OCI-M2 (cell line): ENCODE measurements at regions not wholly inside any gene's neighbourhood (a gene's known extent, or its start where the extent isn't known, plus 50 kb on each side); places are given as distances from the start of the nearest gene placed in this dataset.

Experiments
- DNase-seq: peaks from one replicate; lab custom pipeline; 2025; ENCODE audit not compliant: unreplicated experiment; lab: John Stamatoyannopoulos, UW

- DNase-seq, result no peak
Measured at GRCh38 chr1:56002231-56002630, 577.1 kb downstream of the PLPP3 start.

GRCh38 chr1:56000424-56000823 is 578.9 kb downstream of the PLPP3 start:
- DNase-seq, result no peak

GRCh38 chr1:55997536-55997935 is 581.8 kb downstream of the PLPP3 start:
- no peak for DNase-seq

- no peak for DNase-seq
Measured at GRCh38 chr1:55993646-55994318, 585.6 kb downstream of the PLPP3 start.

- no peak for DNase-seq
Measured at GRCh38 chr1:55990007-55990406, 589.4 kb downstream of the PLPP3 start.

DNA sequence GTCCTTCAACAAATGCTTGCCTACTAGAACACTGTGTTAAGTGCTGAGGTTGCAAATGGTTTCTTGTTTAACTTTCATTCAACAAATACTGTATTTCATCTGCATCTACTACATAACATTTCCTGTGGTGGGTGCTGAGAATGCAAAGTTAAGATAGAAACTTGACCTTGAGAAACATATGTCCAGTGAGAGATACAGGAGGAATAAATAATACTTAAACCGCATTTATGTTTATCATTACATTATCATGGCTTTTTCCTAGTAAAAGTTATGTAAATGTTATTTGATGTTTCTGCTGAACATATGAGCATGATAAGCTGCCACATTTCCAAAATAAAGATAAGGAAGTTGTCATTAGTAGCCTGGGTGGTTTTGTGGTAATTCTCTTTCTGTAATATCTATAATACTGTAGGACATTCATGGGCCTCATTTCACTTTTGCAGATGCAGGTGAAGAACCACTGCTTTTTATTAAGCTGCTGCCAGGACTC is 590.4 kb downstream of the PLPP3 start:
- DNase-seq, result no peak

DNA sequence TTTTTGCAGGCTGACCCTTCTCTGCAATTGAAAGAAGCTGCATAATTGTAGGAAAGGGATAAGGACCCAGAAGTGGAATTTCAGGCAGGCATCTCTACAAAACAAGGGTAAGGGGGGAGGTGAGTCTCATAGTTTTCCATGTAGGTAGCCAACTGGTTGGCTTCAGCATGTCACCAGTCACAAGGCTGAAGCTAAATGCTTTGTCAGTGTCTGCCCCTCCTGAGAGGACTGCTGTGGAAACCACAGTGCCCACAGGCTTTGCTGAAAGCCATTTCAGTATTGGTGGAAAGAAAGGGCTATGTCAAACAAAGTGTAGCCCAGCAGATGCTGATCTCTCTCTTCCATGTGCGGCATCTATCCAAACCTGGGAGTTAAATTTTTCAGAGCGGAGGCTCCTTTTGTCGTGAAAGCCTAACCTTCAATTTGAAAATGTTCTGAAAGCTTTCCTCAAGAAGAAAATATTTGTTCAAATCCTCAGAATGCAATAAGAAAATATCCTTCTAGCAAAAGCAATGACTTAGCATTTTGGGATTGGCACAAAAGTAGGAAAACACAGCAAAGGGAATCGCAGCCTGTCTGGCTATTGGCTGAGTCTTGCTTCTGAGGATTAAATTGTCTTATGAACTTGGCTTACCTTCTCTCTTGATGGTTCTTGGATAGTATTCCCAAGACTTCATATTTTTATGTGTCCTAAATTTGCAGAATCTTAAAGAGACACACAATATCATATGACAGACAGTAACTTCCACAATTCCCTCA is 591.7 kb downstream of the PLPP3 start:
- DNase-seq, result no peak

GRCh38 chr1:55986003-55986402 is 593.4 kb downstream of the PLPP3 start:
- DNase-seq, result no peak

DNA sequence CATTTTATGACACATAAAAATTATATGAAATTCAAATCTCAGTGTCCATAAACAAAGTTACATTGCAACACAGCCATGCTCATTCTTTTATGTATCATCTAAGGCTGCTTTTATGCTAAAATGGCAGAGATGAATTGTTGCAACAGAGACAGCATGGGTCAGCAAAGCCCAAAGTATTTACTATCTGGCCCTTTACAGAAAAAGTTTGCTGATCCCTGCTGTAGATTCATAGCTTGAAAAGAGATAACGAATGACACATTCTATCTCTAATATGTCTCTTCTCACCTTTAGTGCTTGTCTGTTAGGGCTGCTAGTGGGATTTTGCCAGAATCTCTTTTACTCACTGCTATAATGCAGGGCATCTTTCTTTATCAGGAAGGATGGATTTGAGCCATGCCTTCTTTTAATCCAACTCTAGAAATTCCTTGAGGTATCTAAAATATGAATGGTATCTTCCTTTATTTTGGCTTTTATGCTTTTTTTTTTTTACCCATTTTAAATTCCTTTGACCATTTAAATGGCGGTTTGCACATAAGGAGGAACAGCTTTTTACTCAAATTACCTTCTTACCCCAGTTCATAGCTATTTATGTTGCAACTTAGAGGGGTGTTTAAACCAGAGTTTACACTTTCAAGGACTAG is 598.2 kb downstream of the PLPP3 start:
- no peak for DNase-seq

DNA sequence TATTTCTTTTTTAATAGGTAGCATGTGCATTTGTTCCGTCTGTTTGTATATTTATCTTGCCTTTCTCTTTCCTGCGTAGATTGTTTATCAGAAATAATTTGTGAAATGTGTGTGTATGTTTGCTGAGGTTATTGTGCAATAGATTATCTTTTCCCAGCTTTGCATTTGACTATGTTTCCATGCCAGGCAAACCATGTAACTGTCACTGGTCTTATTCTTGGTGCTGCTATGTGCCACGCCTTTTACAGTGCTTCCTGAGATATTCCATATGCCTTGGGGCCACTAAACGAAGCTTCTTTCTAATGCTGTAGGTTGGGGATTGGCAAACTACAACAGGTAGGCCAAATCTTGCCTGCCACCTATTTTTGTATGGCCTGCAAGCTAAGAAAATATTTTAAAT is 598.8 kb downstream of the PLPP3 start:
- no peak for DNase-seq

- DNase-seq, result no peak
Measured at GRCh38 chr1:55974714-55975441, 604.5 kb downstream of the PLPP3 start.

- no peak for DNase-seq
Measured at GRCh38 chr1:55970526-55971110, 608.7 kb downstream of the PLPP3 start.

GRCh38 chr1:55969322-55969721 is 610.0 kb downstream of the PLPP3 start:
- DNase-seq, result no peak

GRCh38 chr1:55968661-55969060 is 610.7 kb downstream of the PLPP3 start:
- DNase-seq, result no peak

GRCh38 chr1:55965981-55966461 is 613.3 kb downstream of the PLPP3 start:
- no peak for DNase-seq

GRCh38 chr1:55962472-55962871 is 616.9 kb downstream of the PLPP3 start:
- DNase-seq, result no peak

DNA sequence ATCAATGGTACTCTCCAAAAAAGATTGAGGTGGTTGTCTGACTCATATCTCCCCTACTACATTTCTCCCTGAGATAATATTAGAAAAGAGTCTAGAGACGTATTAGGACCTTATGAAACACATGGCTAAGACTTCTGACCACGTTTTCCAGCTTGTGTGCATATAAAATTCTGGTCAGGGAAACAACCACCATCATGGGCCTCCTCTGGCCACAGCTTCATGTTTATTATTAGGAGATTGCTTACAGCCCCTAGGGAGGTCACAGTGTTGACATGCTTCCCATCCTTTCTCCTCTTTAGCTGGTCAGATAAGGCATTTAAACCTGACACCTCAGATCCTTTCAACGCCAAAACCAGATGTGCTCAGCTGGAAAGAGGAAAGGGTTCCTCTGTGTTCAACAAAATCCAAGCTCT is 620.2 kb downstream of the PLPP3 start:
- DNase-seq, result no peak

GRCh38 chr1:55958498-55958897 is 620.9 kb downstream of the PLPP3 start:
- no peak for DNase-seq

DNA sequence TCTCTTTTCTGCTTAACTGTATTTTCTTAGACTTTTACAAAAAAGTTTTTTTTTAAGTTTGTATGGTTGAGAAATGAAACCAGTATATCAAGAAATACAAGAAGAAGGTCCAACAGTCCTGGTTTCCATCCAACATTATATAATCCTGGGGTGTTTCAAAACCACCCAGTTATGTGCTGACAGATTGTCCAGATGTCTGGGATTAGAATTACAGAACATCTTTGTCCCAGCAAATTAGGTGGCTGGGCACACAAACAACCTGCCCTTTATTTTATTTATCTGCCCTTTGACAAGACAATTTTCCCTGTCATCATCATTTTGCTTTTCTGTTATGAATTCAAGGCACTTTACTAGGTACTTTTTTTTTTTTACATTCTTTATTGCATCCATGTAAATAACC is 622.1 kb downstream of the PLPP3 start:
- no peak for DNase-seq

DNA sequence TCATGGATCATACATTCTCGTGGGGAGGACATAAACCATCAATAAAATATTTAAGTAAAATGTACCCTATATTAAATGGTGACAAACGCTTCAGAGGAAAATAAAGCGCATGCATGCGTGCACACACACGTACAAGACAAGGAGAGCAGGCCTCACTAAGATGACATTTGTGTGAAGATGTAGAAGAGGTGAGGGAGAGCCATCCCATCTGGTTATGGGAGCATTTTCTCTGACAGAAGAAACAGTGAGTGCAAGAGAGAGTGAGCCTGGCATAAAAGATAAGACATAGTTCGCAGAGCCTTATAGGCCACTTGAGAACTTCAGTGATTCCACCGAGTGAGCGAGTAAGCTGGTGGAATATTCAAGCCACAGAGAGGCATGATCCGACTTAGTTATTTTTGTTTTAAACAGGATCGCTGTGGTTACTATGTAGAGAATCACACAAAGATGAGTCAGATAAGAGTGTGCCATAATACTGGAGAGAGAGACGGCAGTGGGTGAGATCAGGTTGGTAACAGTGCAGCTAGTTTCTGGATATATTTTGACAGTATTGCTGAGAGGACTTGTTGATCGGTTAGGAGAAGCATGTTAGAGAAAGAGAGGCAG is 624.2 kb downstream of the PLPP3 start:
- DNase-seq, result no peak
